Upper lobe of left lung (tissue), 4 donors: ENCODE measurements at regions not wholly inside any gene's neighbourhood (a gene's known extent, or its start where the extent isn't known, plus 50 kb on each side); places are given as distances from the start of the nearest gene placed in this dataset.

Experiments used
- POLR2A ChIP-seq, 4 donors: fragments of 450-650 bp; IDR thresholded peaks; one replicate each; pipeline ENCODE4 v1.5.1; 2016 to 2017; ENCODE audit warnings: antibody characterized with exemption in 4 of 4, mild to moderate bottlenecking in 2 of 4
- POLR2AphosphoS5 ChIP-seq, 2 donors: sonication (generic); formaldehyde crosslinking; IDR thresholded peaks; one replicate each; pipeline ENCODE4 v1.5.1; 2017; ENCODE audit warnings: antibody characterized with exemption in 2 of 2
- TF ChIP-seq, protein P1 (sequence below), 6 experiments: fragments of 450-650 bp in 4 of 6; fragments of 200-600 bp in 2 of 6; sonication (generic) in 2 of 6; IDR thresholded peaks; one replicate each; pipeline ENCODE4 v1.5.1; 2016 to 2019; ENCODE audit warnings: antibody characterized with exemption in 6 of 6

DNA sequence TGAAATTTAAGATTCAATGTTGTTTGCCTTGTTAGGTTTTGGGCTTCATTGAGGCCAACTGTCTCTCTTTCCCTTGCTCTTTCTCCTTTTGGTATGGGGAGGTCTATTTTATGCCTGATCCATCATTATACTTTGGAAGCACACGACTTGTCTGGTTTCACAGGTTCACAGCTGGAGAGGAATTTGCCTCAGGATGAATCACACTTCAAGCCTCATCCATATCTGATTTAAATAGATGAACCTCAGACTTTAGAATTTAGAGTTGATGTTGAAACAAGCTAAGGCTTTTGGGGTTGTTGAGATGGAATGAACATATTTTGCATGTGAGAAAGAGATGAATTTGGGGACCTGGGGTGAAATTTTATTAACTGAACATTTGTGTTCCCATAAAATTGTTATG lies 150.5 kb upstream of the IGFBP3 start:
- TF ChIP-seq, protein P1, sequence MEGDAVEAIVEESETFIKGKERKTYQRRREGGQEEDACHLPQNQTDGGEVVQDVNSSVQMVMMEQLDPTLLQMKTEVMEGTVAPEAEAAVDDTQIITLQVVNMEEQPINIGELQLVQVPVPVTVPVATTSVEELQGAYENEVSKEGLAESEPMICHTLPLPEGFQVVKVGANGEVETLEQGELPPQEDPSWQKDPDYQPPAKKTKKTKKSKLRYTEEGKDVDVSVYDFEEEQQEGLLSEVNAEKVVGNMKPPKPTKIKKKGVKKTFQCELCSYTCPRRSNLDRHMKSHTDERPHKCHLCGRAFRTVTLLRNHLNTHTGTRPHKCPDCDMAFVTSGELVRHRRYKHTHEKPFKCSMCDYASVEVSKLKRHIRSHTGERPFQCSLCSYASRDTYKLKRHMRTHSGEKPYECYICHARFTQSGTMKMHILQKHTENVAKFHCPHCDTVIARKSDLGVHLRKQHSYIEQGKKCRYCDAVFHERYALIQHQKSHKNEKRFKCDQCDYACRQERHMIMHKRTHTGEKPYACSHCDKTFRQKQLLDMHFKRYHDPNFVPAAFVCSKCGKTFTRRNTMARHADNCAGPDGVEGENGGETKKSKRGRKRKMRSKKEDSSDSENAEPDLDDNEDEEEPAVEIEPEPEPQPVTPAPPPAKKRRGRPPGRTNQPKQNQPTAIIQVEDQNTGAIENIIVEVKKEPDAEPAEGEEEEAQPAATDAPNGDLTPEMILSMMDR (IDR thresholded peaks at IDR 0.05), result no peak
- TF ChIP-seq POLR2AphosphoS5 (IDR thresholded peaks at IDR 0.05) (no peak), POLR2A (IDR thresholded peaks at IDR 0.05) (no peak)
